Heart left ventricle (tissue), 13 donors: ENCODE measurements at regions not wholly inside any gene's neighbourhood (a gene's known extent, or its start where the extent isn't known, plus 50 kb on each side); places are given as distances from the start of the nearest gene placed in this dataset.

Experiments
- POLR2A ChIP-seq, 2 donors: fragments of 450-650 bp; IDR thresholded peaks; one replicate each; pipeline ENCODE4 v1.6.1; 2017; ENCODE audit warnings: antibody characterized with exemption in 2 of 2, mild to moderate bottlenecking in 2 of 2, moderate library complexity in 2 of 2
- TF ChIP-seq, protein P1 (sequence below), 12 donors: fragments of 200-600 bp; sonication (generic) in 4 of 12; IDR thresholded peaks; one replicate each; pipeline versions ENCODE4 v1.5.0 to v1.8.0; 2018 to 2022; ENCODE audit warnings: antibody characterized with exemption in 12 of 12, mild to moderate bottlenecking in 5 of 12
- donor health status: ischemic (EF 13 %, LVEDD 7.1; RV severe dilation, severe dysfunction).
- donor health status: DM: no; HTN: yes; CAD: no.
- donor health status: DM: no; HTN: no; CAD: no.
- donor health status: ischemic (EF 25% LVEDD 6.9; RV normal size, moderate dysfunction).
- donor health status: ischemic (EF 25% LVEDD 5.7; RV mildly dilated, moderate dysfunction).
- donor health status: ischemic (EF 35%, LVEDD 5.7; RV mildly dilated, moderate dysfunction).
- donor health status: nonischemic (EF 11% LVEDD 7.7; RV severe dilation, severe dysfunction).
- donor health status: DM: yes; HTN: yes; CAD: no.
- donor health status: PGD.
- donor health status: ischemic (EF 29% LVEDD 5.4; RV normal size, mild dysfunction).
- donor health status: nonischemic (EF 23%, LVEDD 6.1; RV moderate dilation, normal function).

DNA sequence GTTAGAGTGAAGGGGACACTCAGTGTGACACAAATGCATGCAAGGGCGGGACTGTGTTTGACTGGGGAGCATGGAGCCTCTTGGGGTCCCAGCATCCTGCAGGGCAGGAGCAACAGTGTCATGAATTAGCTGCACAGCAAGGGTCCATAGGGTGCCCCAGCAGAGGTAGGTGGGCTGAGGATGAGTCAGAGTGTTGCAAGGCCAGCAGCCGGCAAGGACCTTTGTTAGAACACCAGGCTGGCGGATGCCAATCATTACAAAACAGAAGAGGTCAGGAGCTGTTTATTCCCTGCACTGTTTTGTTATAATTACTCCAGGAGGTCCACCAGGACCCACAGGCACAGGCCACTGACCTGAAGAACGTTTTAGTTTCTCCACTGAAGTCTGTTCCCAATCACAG, 362.2 kb upstream of the DUSP10 start:
- TF ChIP-seq, protein P1, sequence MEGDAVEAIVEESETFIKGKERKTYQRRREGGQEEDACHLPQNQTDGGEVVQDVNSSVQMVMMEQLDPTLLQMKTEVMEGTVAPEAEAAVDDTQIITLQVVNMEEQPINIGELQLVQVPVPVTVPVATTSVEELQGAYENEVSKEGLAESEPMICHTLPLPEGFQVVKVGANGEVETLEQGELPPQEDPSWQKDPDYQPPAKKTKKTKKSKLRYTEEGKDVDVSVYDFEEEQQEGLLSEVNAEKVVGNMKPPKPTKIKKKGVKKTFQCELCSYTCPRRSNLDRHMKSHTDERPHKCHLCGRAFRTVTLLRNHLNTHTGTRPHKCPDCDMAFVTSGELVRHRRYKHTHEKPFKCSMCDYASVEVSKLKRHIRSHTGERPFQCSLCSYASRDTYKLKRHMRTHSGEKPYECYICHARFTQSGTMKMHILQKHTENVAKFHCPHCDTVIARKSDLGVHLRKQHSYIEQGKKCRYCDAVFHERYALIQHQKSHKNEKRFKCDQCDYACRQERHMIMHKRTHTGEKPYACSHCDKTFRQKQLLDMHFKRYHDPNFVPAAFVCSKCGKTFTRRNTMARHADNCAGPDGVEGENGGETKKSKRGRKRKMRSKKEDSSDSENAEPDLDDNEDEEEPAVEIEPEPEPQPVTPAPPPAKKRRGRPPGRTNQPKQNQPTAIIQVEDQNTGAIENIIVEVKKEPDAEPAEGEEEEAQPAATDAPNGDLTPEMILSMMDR (IDR thresholded peaks at IDR 0.05), result no peak
- no peak for TF ChIP-seq POLR2A (IDR thresholded peaks at IDR 0.05)
